Right lobe of liver (tissue), 4 donors: ENCODE measurements at regions not wholly inside any gene's neighbourhood (a gene's known extent, or its start where the extent isn't known, plus 50 kb on each side); places are given as distances from the start of the nearest gene placed in this dataset.

ENCODE experiments used
- CTCF ChIP-seq, 4 donors: fragments of 200-600 bp in 3 of 4; fragments of 450-650 bp in 1 of 4; IDR thresholded peaks; one replicate each; pipeline versions ENCODE4 v1.5.1 to v1.8.0; 2016 to 2022; ENCODE audit warnings: antibody characterized with exemption in 4 of 4, mild to moderate bottlenecking in 2 of 4
- POLR2A ChIP-seq: fragments of 450-650 bp; IDR thresholded peaks from one replicate; pipeline ENCODE4 v1.6.1; 2017; ENCODE audit warnings: antibody characterized with exemption, mild to moderate bottlenecking
- donor health status: DM: no; HTN: no; CAD: no.
- donor health status: DM: no; HTN: no; CAD: no.
- donor health status: DM: no; HTN: yes; CAD: no.

DNA sequence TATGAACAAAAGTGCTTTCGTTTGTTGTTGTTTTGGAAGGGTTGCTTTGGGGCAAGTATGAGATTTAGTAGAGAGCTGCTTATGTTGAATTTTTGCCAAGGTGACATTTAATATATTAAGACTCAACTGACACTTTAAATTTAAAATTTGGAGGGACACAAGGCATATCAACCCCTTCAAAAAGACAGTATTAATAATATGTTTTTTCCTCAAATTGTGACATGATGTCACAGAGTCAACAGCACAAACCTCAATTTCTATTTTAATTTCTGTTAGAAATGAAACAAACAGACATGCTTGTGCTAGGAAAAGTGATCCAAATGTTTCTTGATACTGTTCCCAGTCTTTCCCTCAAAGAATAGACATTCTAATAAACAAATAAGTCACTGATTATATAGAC, 218.9 kb downstream of the CYRIA start:
- TF ChIP-seq CTCF (IDR thresholded peaks at IDR 0.05) (no peak), POLR2A (no peak)
